Progenitor cell of endocrine pancreas (in vitro differentiated cells): ENCODE measurements at regions not wholly inside any gene's neighbourhood (a gene's known extent, or its start where the extent isn't known, plus 50 kb on each side); places are given as distances from the start of the nearest gene placed in this dataset.

Experiments
- DNase-seq: peaks from one replicate; pipeline ENCODE4 v3.0.0; 2021; ENCODE audit warnings: low spot score; ENCODE audit not compliant: unreplicated experiment
- H3K27ac Mint-ChIP-seq: 2 replicates; pipeline ENCODE4 v1.8.0; 2021; ENCODE audit warnings: mild to moderate bottlenecking, moderate library complexity, mixed read lengths
- H3K27me3 Mint-ChIP-seq: 2 replicates; pipeline ENCODE4 v1.8.0; 2021; ENCODE audit warnings: mixed read lengths
- H3K36me3 Mint-ChIP-seq: 2 replicates; pipeline ENCODE4 v1.8.0; 2022; ENCODE audit warnings: mixed read lengths; ENCODE audit not compliant: insufficient read depth
- H3K4me1 Mint-ChIP-seq: 2 replicates; pipeline ENCODE4 v1.8.0; 2021; ENCODE audit warnings: low read depth, mixed read lengths
- H3K4me3 Mint-ChIP-seq: 2 replicates; pipeline ENCODE4 v1.8.0; 2021; ENCODE audit warnings: low read depth, mild to moderate bottlenecking, moderate library complexity, mixed read lengths
- H3K9me3 Mint-ChIP-seq: 2 replicates; pipeline ENCODE4 v1.8.0; 2021; ENCODE audit warnings: low read depth, mixed read lengths
- TF ChIP-seq, protein P1 (sequence below): fragments of 200-600 bp; sonication (generic); IDR thresholded peaks from one replicate; pipeline ENCODE4 v1.5.0; 2021; ENCODE audit warnings: antibody characterized with exemption, mild to moderate bottlenecking; ENCODE audit not compliant: unreplicated experiment

DNA sequence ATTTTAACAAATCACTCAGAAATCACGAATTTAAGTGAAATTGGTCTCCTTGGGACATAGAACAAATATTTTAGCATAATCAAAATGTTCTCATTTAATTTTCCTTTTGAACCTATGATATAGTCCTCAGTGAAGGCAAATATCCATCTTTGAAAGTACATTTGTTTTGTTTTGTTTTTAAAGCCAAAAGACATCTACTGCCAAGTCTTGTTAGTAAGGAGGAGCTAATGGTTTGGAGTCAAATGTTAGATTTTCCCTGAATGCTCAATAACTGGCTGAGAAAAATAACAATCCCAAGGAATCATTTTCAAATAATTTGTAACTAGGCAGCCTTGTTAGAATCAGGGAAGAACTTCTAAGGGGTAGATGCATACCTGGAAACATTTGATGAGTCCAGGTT lies 302.9 kb upstream of the MAF start:
- Mint-ChIP-seq H3K9me3 (no peaks in the 10 kb centered on the region), H3K27me3 (no peaks in the 10 kb centered on the region), H3K27ac (no peak overlapping the region), H3K36me3 (no peaks in the 10 kb centered on the region), H3K4me3 (no peak overlapping the region), H3K4me1 (peaks cover 11% of the 10 kb centered on the region)
- TF ChIP-seq, protein P1, sequence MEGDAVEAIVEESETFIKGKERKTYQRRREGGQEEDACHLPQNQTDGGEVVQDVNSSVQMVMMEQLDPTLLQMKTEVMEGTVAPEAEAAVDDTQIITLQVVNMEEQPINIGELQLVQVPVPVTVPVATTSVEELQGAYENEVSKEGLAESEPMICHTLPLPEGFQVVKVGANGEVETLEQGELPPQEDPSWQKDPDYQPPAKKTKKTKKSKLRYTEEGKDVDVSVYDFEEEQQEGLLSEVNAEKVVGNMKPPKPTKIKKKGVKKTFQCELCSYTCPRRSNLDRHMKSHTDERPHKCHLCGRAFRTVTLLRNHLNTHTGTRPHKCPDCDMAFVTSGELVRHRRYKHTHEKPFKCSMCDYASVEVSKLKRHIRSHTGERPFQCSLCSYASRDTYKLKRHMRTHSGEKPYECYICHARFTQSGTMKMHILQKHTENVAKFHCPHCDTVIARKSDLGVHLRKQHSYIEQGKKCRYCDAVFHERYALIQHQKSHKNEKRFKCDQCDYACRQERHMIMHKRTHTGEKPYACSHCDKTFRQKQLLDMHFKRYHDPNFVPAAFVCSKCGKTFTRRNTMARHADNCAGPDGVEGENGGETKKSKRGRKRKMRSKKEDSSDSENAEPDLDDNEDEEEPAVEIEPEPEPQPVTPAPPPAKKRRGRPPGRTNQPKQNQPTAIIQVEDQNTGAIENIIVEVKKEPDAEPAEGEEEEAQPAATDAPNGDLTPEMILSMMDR = no peak
- no peak for DNase-seq

DNA sequence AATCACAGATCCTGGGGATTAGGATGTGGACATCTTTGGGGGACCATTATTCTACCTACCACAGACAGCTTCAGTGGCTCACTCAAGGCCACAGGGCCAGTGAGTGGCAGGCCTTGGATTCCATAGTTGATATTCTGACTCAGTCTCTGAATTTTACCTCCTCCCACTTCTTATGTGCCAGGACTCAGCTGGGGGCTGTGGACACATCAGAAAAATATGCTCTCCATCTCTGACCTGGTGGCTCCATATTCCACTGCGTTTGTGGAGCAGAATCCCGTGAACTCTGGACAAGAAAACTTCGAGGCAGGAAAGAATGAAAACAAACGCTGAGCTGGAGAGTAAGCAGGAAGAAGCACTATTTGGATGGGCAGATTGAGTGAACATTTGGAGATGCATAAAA lies 301.8 kb upstream of the MAF start:
- no peaks in the 10 kb centered on the region for H3K36me3 Mint-ChIP-seq
- TF ChIP-seq, protein P1 = no peak
- H3K4me3 Mint-ChIP-seq = no peak overlapping the region
- no peaks in the 10 kb centered on the region for H3K27me3 Mint-ChIP-seq
- H3K9me3 Mint-ChIP-seq = no peaks in the 10 kb centered on the region
- H3K4me1 Mint-ChIP-seq = peaks cover 18% of the 10 kb centered on the region
- DNase-seq = no peak
- H3K27ac Mint-ChIP-seq = no peak overlapping the region

DNA sequence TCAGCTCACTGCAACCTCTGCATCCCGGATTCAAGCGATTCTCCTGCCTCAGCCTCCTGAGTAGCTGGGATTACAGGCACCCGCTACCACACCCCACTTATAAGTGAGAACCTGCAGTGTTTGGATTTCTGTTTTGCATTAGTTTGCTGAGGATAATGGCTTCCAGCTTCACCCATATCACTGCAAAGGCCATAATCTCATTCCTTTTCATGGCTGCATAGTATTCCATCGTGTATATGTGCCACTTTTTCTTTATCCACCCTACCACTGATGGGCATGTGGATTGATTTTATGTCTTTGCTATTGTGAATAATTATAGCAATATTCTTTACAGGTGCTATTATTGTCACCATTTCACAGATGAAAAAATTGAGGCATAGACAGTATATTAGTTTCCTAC lies 301.0 kb upstream of the MAF start:
- no peak overlapping the region for H3K27ac Mint-ChIP-seq
- H3K4me3 Mint-ChIP-seq = no peak overlapping the region
- H3K4me1 Mint-ChIP-seq = peaks cover 18% of the 10 kb centered on the region
- no peaks in the 10 kb centered on the region for H3K36me3 Mint-ChIP-seq
- TF ChIP-seq, protein P1 = no peak
- no peaks in the 10 kb centered on the region for H3K27me3 Mint-ChIP-seq
- DNase-seq = no peak
- H3K9me3 Mint-ChIP-seq = no peaks in the 10 kb centered on the region

DNA sequence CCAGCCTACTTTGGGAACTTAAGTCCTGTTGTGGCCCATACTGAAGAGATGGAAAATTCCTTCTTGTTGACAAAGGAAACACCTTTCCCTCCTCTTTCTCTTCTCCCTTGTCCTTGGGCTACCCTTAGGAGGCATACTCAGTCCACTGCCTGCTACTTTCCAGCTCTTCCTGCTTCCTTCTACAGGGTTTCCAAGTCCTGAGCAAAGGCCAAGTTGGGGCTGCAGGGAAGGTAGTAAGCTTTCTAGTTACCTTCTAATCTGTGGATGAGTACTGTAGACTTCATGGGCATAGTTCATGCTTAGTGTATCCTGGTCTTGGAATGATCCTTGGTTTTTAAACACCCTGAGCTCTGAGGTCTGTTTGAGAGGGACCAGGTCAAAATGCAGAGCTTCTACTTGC lies 299.2 kb upstream of the MAF start:
- Mint-ChIP-seq H3K27ac (no peak overlapping the region), H3K4me1 (peaks cover 16% of the 10 kb centered on the region)

DNA sequence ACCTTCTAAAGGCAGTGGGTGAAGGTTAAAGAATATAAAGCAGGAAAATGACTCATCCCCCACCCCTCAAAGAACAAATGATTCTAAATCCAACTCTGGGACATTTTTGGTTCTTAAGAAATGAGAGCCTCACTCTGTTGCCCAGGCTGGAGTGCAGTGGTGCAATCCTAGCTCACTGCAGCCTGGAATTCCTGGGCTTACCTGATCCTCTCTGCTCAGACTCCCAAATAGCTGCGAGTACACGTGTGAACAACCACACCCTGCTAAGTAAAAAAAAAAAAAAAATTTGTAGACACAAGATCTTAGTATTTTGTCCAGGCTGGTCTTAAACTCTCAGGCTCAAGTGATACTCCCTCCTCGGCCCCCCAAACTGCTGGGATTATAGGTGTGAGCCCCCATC lies 298.8 kb upstream of the MAF start:
- no peaks in the 10 kb centered on the region for H3K9me3 Mint-ChIP-seq
- DNase-seq = no peak
- H3K27ac Mint-ChIP-seq = no peak overlapping the region
- TF ChIP-seq, protein P1 = no peak
- H3K4me1 Mint-ChIP-seq = peaks cover 16% of the 10 kb centered on the region
- no peak overlapping the region for H3K4me3 Mint-ChIP-seq
- H3K27me3 Mint-ChIP-seq = peaks cover 4% of the 10 kb centered on the region
- H3K36me3 Mint-ChIP-seq = no peaks in the 10 kb centered on the region

More for the DNA sequence above, 299.2 kb upstream of the MAF start:
- Mint-ChIP-seq H3K9me3 (no peaks in the 10 kb centered on the region), H3K27me3 (peaks cover 4% of the 10 kb centered on the region), H3K36me3 (no peaks in the 10 kb centered on the region), H3K4me3 (no peak overlapping the region)
- TF ChIP-seq, protein P1 = no peak
- DNase-seq = no peak
